Nephron progenitor cell (in vitro differentiated cells): ENCODE measurements at regions not wholly inside any gene's neighbourhood (a gene's known extent, or its start where the extent isn't known, plus 50 kb on each side); places are given as distances from the start of the nearest gene placed in this dataset.

Experiments
- DNase-seq: peaks from one replicate; pipeline ENCODE4 v3.0.0; 2021
- H3K27ac Mint-ChIP-seq: 2 replicates; pipeline ENCODE4 v1.8.0; 2021; ENCODE audit warnings: mild to moderate bottlenecking, moderate library complexity, mixed read lengths
- H3K27me3 Mint-ChIP-seq: 2 replicates; pipeline ENCODE4 v1.8.0; 2021; ENCODE audit warnings: mild to moderate bottlenecking, low read depth, mixed read lengths; ENCODE audit not compliant: poor library complexity
- H3K36me3 Mint-ChIP-seq: 2 replicates; pipeline ENCODE4 v1.8.0; 2021; ENCODE audit warnings: low read depth, mixed read lengths
- H3K4me1 Mint-ChIP-seq: 2 replicates; pipeline ENCODE4 v1.8.0; 2021; ENCODE audit warnings: mixed read lengths
- H3K4me3 Mint-ChIP-seq: 2 replicates; pipeline ENCODE4 v1.8.0; 2021; ENCODE audit warnings: mild to moderate bottlenecking, moderate library complexity, mixed read lengths
- H3K9me3 Mint-ChIP-seq: 2 replicates; pipeline ENCODE4 v1.8.0; 2021; ENCODE audit warnings: mild to moderate bottlenecking, moderate library complexity, mixed read lengths
- CTCF ChIP-seq: fragments of 200-600 bp; sonication (generic); IDR thresholded peaks from 2 replicates; pipeline ENCODE4 v1.5.0; 2021; ENCODE audit warnings: antibody characterized with exemption

- peaks cover 24% of the 10 kb centered on the region for H3K36me3 Mint-ChIP-seq
- H3K27ac Mint-ChIP-seq, result no peak overlapping the region
- H3K4me1 Mint-ChIP-seq, result no peaks in the 10 kb centered on the region
Measured at GRCh38 chr2:236489895-236490404, 79.7 kb upstream of the ACKR3 start.

GRCh38 chr2:236496340-236496739 lies 73.3 kb upstream of the ACKR3 start:
- no peak overlapping the region for H3K27ac Mint-ChIP-seq
- peaks cover 13% of the 10 kb centered on the region for H3K9me3 Mint-ChIP-seq
- no peak for TF ChIP-seq CTCF

More at GRCh38 chr2:236489895-236490404, 79.7 kb upstream of the ACKR3 start:
- TF ChIP-seq CTCF, result no peak
- DNase-seq, result no peak
- Mint-ChIP-seq H3K4me3 (no peak overlapping the region), H3K27me3 (no peaks in the 10 kb centered on the region), H3K9me3 (peaks cover 13% of the 10 kb centered on the region)

GRCh38 chr2:236498369-236498768 lies 71.3 kb upstream of the ACKR3 start:
- Mint-ChIP-seq H3K9me3 (peaks cover 5% of the 10 kb centered on the region), H3K36me3 (peaks cover 22% of the 10 kb centered on the region), H3K4me3 (no peak overlapping the region), H3K27me3 (peaks cover 3% of the 10 kb centered on the region), H3K4me1 (peaks cover 13% of the 10 kb centered on the region), H3K27ac (no peak overlapping the region)
- no peak for DNase-seq
- TF ChIP-seq CTCF, result no peak

More at GRCh38 chr2:236496340-236496739, 73.3 kb upstream of the ACKR3 start:
- Mint-ChIP-seq H3K36me3 (peaks cover 33% of the 10 kb centered on the region), H3K27me3 (peaks cover 3% of the 10 kb centered on the region), H3K4me1 (peaks cover 13% of the 10 kb centered on the region), H3K4me3 (no peak overlapping the region)
- DNase-seq, result peak; percentile 18

GRCh38 chr2:236499691-236500578 lies 69.7 kb upstream of the ACKR3 start:
- peaks cover 13% of the 10 kb centered on the region for H3K4me1 Mint-ChIP-seq
- no peak for TF ChIP-seq CTCF
- peaks cover 6% of the 10 kb centered on the region for H3K27me3 Mint-ChIP-seq
- H3K9me3 Mint-ChIP-seq, result no peaks in the 10 kb centered on the region
- H3K27ac Mint-ChIP-seq, result no peak overlapping the region
- DNase-seq, result no peak
- H3K36me3 Mint-ChIP-seq, result peaks cover 9% of the 10 kb centered on the region
- no peak overlapping the region for H3K4me3 Mint-ChIP-seq

DNA sequence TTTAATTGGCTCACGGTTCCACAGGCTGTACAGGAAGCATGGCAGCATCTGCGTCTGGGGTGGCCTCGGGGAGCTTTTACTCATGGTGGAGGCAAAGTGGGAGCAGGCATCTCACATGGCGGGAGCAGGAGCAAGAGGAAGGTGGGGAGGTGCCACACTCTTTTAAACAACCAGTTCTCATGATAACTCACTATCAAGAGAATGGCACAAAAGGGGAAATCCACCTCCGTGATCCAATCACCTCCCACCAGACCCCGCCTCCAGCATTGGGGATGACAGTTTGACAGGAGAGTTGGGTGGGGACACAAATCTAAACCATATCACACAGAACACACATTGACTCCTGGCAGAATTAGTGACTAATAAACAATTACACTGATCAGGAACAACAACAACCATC lies 68.6 kb upstream of the ACKR3 start:
- peaks cover 9% of the 10 kb centered on the region for H3K36me3 Mint-ChIP-seq
- no peak overlapping the region for H3K4me3 Mint-ChIP-seq
- H3K27ac Mint-ChIP-seq, result no peak overlapping the region
- peaks cover 16% of the 10 kb centered on the region for H3K27me3 Mint-ChIP-seq
- no peaks in the 10 kb centered on the region for H3K9me3 Mint-ChIP-seq
- DNase-seq, result no peak
- peaks cover 13% of the 10 kb centered on the region for H3K4me1 Mint-ChIP-seq
- TF ChIP-seq CTCF, result no peak
